GM18951 (cell line): ENCODE measurements at regions not wholly inside any gene's neighbourhood (a gene's known extent, or its start where the extent isn't known, plus 50 kb on each side); places are given as distances from the start of the nearest gene placed in this dataset.

Source experiments
- POLR2A ChIP-seq: IDR thresholded peaks from 4 replicates; pipeline ENCODE4 v1.6.1; 2011; ENCODE audit warnings: mild to moderate bottlenecking; ENCODE audit not compliant: insufficient read length, insufficient read depth; ENCODE audit errors: extremely low read depth
- in situ Hi-C: fragments of 300-500 bp; cut with MboI; formaldehyde crosslinking; loops from one replicate; pipeline ENCODE4 v1.12.0; 2022; ENCODE audit warnings: low sequenced_read_pairs, mixed read lengths, inconsistent platforms; ENCODE audit not compliant: unreplicated experiment

DNA sequence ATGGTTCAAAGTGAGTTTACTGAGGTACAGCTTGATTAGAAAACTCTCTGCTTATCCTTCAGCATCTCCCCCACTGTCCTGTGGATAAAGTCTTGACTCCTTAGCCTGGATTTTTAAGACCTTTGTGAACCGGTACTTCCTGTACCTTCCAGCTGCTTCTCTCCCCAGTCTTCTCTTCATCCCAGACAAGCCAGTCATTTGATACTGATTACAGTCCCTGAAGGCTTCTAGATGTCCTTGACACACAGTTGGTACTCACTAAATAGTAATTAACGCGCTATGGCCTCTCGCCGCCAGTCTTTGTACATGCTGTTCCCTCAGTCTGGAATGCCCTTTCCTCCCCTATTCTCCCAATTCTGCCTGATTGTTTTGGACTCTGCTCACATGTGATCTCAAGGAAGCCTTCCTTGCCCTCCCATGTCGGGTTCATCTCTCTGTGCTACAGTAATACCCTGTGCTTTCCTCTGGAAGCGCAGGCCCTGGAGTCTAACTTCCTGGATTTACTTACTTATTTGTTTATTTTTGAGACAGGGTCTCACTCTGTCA lies 50.6 kb upstream of the PTGR2 start:
- TF ChIP-seq POLR2A = no peak
- in situ Hi-C loops = no loop called here

DNA sequence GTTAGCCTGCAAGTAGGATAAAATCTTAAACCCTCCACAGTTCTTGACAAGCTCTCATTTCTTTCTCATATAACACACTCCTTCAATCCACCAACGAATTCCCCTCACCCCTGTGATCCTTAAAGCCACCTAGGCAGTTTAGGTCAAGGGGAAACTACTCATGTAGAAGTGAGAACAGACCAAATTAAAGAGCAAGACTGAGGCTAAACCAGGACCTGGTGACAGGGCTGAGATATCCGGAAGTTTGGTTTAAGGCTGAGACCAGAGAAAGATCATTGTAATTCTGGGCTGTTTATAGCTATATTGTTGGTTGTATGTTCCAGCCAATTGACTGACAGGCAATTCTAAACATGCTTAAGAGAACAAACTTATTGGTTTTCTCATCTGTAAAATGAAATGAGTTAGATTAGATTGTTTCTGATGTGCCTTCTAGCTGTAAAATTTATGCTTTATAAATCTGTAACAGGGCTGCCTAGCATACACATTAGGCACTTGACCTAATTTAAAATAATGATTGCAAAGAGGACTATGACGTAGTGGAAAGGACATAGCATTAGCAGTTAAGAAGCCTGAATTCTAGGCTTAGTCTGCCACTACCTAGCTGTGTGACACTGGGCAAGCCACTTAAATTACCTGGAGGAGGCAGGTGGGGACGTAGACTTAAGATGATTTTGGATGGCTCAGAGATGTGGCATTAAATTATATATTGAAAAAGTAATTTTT lies 53.9 kb upstream of the PTGR2 start:
- in situ Hi-C loops = no loop called here
- TF ChIP-seq POLR2A = no peak

DNA sequence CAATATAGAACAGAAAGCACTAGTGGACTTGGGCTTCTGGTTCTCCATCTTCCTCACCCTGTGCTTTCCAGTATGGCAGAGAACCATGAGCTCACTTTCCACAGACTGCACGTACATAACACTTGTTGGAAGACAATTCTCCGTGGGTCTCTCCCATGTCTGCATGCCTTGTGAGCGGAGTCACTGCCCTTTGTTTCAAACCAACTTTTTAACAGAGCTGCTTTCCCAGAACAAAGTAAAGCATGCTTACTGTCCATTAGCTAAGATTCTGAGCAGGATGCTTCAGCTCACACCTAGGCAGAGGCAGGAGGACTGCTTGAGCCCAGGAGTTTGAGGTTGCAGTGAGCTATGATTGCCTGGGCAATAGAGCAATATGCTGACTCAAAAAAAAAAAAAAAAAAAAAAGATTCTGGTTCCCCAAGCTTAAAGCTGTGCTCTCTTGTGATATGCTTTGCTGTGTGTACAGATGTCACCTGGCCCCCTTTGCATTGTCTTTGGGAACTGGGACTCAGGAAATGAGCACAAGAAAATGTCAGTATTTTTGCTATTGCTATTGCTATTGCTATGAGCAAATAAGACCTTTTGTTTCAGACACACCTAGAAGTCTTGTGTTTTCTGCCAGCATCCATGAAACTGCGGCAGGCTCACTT lies 54.6 kb upstream of the PTGR2 start:
- in situ Hi-C loops = no loop called here
- no peak for TF ChIP-seq POLR2A

DNA sequence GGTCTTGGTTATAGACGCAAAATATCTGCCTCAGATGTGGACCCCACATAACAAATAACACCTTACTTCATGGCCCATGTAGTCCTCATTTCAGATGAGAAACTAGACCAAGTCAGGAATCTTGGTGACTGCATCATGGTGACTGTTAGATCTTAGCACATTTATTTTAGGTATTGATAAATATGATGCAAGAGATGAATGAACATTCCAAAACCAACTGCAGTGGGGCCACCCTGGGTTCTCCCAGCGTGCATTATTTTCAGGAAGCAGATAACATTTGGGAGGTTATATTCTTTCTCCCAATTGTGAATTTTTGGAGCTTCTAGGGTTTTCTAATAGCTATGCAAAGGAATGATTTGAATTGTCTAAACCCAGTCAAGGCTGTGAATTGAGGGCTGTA lies 55.2 kb upstream of the PTGR2 start:
- no peak for TF ChIP-seq POLR2A
- in situ Hi-C loops = no loop called here

DNA sequence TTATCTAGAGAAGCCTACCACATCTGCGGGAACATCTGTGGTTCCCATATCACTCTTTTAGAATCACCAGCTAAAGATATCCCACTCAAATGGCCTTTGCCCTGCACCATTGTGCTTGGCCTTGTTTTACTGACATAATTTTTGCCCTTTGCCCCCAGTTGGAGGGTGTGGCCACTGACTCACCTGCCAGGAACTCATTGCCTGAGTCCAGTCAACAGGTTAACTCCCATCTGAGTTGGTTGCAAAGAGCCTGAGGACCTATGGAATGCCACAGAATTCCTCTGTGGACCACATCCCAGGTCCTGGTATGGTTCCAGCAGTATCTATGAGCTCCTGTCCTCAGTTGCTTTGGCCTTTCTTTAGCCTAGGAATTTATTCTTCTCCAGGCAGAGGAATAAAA lies 55.7 kb upstream of the PTGR2 start:
- in situ Hi-C loops = no loop called here

DNA sequence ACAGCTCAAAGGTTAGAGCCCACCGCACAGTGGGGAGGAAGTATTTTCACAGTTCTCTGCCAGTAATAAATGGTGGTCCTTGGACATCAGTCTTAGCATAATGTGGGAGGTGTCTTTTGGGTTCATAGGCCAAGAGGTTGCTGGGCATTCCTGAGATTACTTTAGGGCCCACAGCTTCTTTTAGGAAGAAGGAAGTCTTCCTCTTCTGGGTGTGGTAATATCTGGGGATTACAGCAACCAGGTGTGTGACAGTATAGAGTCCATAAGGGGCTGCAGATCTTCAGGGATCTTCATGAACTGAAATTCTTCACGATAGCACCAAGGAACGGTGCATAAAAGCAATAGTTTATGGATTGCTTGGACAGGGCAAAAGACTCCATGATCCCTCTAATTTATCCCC lies 56.2 kb upstream of the PTGR2 start:
- in situ Hi-C loops = no loop called here
- TF ChIP-seq POLR2A = no peak

More for the DNA sequence above, 55.7 kb upstream of the PTGR2 start:
- TF ChIP-seq POLR2A = no peak

DNA sequence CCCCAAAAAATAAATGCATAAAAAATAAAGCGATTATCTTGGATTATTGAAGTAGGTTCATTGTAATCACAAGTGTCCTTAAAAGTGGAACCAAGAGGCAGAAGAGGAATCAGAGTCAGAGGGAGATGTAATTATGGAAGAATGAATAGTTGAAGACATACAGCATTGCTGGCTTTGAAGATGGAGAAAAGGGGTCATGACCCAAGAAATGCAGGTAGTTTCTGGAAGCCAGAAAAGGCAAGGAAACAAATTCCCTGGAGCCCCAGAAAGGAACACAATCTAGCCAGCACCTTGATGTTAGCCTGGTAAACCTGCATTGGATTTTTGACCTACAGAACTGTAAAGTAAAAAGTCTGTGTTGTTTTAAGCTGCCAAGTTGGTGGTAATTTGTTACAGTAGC lies 57.5 kb upstream of the PTGR2 start:
- in situ Hi-C loops = no loop called here
- TF ChIP-seq POLR2A = no peak

DNA sequence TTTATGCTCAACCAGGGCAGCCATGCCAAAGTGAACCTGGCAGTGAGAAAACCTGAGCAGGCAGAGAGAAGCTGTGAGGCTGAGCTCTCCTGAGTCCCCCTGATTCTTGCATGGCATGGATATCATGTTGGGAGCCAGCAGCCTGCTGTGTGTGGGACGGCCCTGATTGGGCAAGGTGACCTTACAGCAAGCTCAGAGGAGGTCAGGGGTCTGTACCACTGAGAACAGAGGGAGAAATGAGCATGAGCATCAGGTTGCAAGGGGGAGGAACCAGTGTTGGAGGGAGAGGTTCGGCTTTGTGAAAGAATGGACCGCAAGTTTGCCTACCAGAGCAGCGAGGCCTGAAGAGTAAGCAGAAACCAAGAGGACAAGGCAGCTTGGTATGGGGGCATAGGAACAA lies 59.1 kb upstream of the PTGR2 start:
- TF ChIP-seq POLR2A = no peak
- in situ Hi-C loops = no loop called here

DNA sequence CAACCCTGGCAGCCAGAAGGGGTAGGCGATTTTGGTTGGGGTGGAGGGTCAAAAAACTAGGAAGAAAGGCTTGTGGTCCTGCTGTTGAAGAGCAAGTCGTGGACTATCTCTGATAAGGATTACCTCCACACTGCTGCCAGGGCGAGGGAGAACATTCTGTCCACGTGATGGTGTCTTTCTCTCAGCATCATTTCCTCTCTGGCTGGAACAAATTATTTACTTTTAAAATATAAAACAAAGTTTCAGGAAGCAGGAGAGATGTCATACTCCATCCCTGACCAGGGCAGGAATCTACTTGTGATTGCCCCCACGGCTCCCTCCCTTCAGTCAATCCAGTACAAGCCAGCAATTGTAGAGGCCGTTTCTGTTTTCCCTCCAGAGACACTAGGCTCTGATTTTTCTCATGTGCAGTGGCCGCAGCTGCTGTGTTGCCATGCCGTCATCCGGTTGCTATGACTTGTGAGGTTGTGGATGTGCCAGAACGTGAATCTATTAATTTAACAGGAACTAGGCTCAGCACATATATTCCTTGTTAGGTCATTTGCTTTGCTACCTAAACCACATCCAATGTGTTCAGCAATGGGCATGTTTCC lies 61.5 kb upstream of the PTGR2 start:
- no peak for TF ChIP-seq POLR2A
- in situ Hi-C loops = no loop called here

DNA sequence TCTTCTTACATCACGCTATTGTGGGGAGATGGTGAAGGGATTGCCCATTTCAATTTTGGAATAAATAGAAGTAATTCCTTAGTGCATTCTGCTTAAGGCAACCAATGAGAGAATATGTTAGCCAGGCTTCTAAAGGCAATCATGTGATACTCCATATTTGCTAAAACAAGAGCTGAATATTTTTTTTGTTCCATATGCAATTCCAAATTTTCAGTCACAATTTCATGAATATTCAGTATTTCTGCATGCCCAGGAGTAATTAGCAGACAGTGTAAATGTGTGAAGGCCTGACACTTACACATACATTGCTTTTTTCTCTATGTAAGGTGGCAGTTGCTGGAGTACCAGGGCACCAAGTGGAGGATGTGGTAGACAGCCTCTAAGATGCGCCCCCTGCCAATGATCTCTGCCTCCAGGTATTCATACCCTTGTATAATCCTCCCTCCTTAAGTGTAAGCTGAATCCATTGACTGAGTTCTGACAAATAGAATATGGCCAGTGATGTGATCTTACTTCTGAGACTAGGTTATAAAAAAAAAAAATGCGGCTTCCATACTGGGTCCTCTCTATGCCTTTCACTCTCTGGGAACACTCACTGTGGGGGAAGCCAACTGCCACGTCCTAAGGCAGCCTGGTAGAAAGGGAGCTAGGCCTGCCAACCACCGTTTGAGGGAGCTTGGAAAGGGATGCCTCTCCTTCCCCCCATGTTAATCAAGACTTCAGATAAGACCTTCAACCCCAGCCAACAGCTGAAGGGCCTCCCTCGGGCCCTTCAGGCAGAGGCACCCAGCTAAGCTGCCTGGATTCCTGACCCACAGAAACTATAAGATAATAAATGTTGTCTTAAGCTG lies 62.7 kb upstream of the PTGR2 start:
- in situ Hi-C loops = no loop called here
- no peak for TF ChIP-seq POLR2A

DNA sequence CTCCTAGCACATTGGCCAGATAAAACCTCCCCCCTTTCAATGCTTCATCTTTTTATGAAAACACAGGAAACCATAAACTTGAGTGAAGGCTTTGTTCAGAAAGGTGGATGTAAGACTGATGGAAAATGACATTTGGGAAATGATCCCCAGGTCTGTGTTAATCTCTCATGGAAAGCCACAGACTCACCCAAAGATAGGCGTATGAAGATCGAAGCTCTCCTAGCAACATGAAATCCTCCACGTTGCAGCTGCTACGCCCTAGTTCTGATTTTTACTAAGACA lies 63.4 kb upstream of the PTGR2 start:
- in situ Hi-C loops = no loop called here
- no peak for TF ChIP-seq POLR2A

DNA sequence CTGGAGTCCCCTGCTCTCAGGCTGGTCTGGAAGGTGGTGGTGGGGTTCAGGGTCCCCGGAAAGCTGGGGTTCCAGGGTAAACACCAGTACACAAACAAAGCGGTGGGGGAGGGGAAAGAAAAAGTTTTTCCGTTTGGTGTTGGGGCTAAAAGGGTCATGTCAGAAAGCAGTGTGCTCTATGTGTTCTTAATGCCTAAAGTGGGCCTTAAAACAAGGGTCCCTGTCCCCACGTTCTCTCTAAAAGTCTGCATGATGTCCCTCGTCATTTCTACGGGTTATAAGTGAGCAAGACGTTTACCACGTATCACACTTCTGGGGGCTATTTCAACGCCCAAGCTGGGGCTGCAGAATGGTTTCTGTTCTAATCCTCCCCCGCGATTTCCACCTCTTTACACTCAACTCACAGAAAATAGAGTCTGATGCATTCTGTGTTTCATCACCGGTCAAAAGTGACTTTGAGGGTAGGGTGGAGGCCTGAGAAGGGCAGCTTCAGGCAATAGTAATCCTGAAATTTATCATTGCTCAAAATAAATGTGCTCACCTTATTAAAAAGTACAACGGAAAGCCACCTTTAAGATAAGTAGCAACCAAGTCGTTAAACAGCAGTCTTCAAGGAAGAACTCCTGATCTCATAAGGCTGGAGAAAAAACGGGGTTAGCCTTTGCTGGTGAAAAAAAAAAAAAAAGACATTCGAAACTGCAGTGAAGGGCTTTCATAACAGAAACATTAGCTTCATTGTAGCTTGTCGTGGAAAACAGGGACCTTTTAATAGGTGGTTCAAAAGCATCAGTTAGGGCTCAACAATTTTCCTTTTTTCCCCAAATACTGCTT lies 63.9 kb upstream of the PTGR2 start:
- in situ Hi-C loops = no loop called here
- no peak for TF ChIP-seq POLR2A
